HS-5 (cell line): ENCODE measurements at regions not wholly inside any gene's neighbourhood (a gene's known extent, or its start where the extent isn't known, plus 50 kb on each side); places are given as distances from the start of the nearest gene placed in this dataset.

Experiments used
- DNase-seq: peaks from one replicate; pipeline ENCODE4 v3.0.0-alpha.2; 2012; ENCODE audit warnings: low read depth

GRCh38 chr2:100192825-100193224 is 50.4 kb upstream of the AFF3 start:
- no peak for DNase-seq

- DNase-seq, result no peak
Measured at GRCh38 chr2:100192300-100192699, 49.9 kb upstream of the AFF3 start.
